WTC11 (cell line): ENCODE measurements at regions not wholly inside any gene's neighbourhood (a gene's known extent, or its start where the extent isn't known, plus 50 kb on each side); places are given as distances from the start of the nearest gene placed in this dataset.

Experiments
- ATAC-seq: fragments of 200-7000 bp; cut with Tn5 transposase; 2 replicates; pipeline ENCODE4 v1.10.0; 2021; ENCODE audit warnings: mild to moderate bottlenecking, moderate library complexity
- CTCF ChIA-PET: fragments of 300-600 bp; sonication (Branson Sonifier 250); formaldehyde crosslinking; loops from one replicate; lab custom pipeline; 2021; ENCODE audit warnings: antibody characterized with exemption; lab: Charles Lee
- POLR2A ChIA-PET: fragments of 350-600 bp; sonication (Branson Sonifier 250); formaldehyde crosslinking; loops from one replicate; lab custom pipeline; 2021; ENCODE audit warnings: antibody characterized with exemption; lab: Charles Lee
- DNase-seq: peaks from one replicate; pipeline ENCODE4 v3.0.0; 2021; ENCODE audit warnings: low spot score
- H3K27ac Mint-ChIP-seq: 2 replicates; pipeline ENCODE4 v1.8.0; 2021; ENCODE audit warnings: mixed read lengths
- H3K27me3 Mint-ChIP-seq: 2 replicates; pipeline ENCODE4 v1.8.0; 2021; ENCODE audit warnings: low read depth, mild to moderate bottlenecking, moderate library complexity, mixed read lengths
- H3K36me3 Mint-ChIP-seq: 2 replicates; pipeline ENCODE4 v1.8.0; 2021; ENCODE audit warnings: mixed read lengths
- H3K4me1 Mint-ChIP-seq: 2 replicates; pipeline ENCODE4 v1.8.0; 2022; ENCODE audit warnings: mixed read lengths
- H3K4me3 Mint-ChIP-seq: 2 replicates; pipeline ENCODE4 v1.8.0; 2021; ENCODE audit warnings: mild to moderate bottlenecking, moderate library complexity, mixed read lengths
- H3K9me3 Mint-ChIP-seq: 2 replicates; pipeline ENCODE4 v1.8.0; 2021; ENCODE audit warnings: mixed read lengths
- ATF2 ChIP-seq: sonication (generic); formaldehyde crosslinking; IDR thresholded peaks from 2 replicates; pipeline ENCODE4 v1.8.1; 2022; ENCODE audit warnings: low read depth, missing genetic modification reagents, borderline replicate concordance
- CDX4 ChIP-seq: fragments of 250-450 bp; sonication (Bioruptor Pico); IDR thresholded peaks from 2 replicates; pipeline ENCODE4 v1.9.0; 2021; ENCODE audit warnings: moderate library complexity, mild to moderate bottlenecking, inconsistent platforms, borderline replicate concordance
- CTCF ChIP-seq: fragments of 200-600 bp; IDR thresholded peaks from 2 replicates; pipeline ENCODE4 v1.8.0; 2022; ENCODE audit warnings: antibody characterized with exemption
- EMX1 ChIP-seq: fragments of 250-450 bp; sonication (Bioruptor Pico); IDR thresholded peaks from 2 replicates; pipeline ENCODE4 v1.8.0; 2021; ENCODE audit warnings: mild to moderate bottlenecking
- ESRRA ChIP-seq: sonication (generic); formaldehyde crosslinking; IDR thresholded peaks from 2 replicates; pipeline ENCODE4 v1.8.1; 2022; ENCODE audit warnings: mild to moderate bottlenecking, missing genetic modification reagents, borderline replicate concordance
- FOXK1 ChIP-seq: sonication (generic); formaldehyde crosslinking; IDR thresholded peaks from 2 replicates; pipeline ENCODE4 v1.8.0; 2022; ENCODE audit warnings: mild to moderate bottlenecking, moderate library complexity, missing genetic modification reagents
- GRHL2 ChIP-seq: fragments of 250-450 bp; sonication (Bioruptor Pico); IDR thresholded peaks from 2 replicates; pipeline ENCODE4 v1.8.0; 2022; ENCODE audit warnings: mild to moderate bottlenecking, moderate library complexity; ENCODE audit not compliant: insufficient replicate concordance, severe bottlenecking
- KAT7 ChIP-seq: sonication (generic); formaldehyde crosslinking; IDR thresholded peaks from 2 replicates; pipeline ENCODE4 v1.8.1; 2023; ENCODE audit warnings: missing genetic modification reagents, mild to moderate bottlenecking, borderline replicate concordance
- NFATC4 ChIP-seq: fragments of 250-450 bp; sonication (Bioruptor Pico); IDR thresholded peaks from 2 replicates; pipeline ENCODE4 v1.9.0; 2021; ENCODE audit warnings: mild to moderate bottlenecking
- NFYB ChIP-seq: sonication (generic); formaldehyde crosslinking; conservative IDR thresholded peaks from 2 replicates; pipeline ENCODE4 v1.8.0; 2022; ENCODE audit warnings: low read depth, missing genetic modification reagents
- PREB ChIP-seq: sonication (generic); formaldehyde crosslinking; IDR thresholded peaks from 2 replicates; pipeline ENCODE4 v1.8.1; 2022; ENCODE audit warnings: mild to moderate bottlenecking, missing genetic modification reagents, moderate library complexity, borderline replicate concordance
- SMAD3 ChIP-seq: sonication (generic); formaldehyde crosslinking; IDR thresholded peaks from 2 replicates; pipeline ENCODE4 v1.8.0; 2022; ENCODE audit warnings: missing genetic modification reagents, mild to moderate bottlenecking, borderline replicate concordance
- STAT6 ChIP-seq: sonication (generic); formaldehyde crosslinking; conservative IDR thresholded peaks from 2 replicates; pipeline ENCODE4 v1.8.1; 2023; ENCODE audit warnings: mild to moderate bottlenecking, low read depth, missing genetic modification reagents, moderate library complexity
- ZNF138 ChIP-seq: sonication (generic); formaldehyde crosslinking; conservative IDR thresholded peaks from 2 replicates; pipeline ENCODE4 v1.8.1; 2022; ENCODE audit warnings: mild to moderate bottlenecking, moderate library complexity, missing genetic modification reagents
- ZNF263 ChIP-seq: sonication (generic); formaldehyde crosslinking; IDR thresholded peaks from 2 replicates; pipeline ENCODE4 v1.8.1; 2022; ENCODE audit warnings: low read depth, mild to moderate bottlenecking, moderate library complexity, missing genetic modification reagents

DNA sequence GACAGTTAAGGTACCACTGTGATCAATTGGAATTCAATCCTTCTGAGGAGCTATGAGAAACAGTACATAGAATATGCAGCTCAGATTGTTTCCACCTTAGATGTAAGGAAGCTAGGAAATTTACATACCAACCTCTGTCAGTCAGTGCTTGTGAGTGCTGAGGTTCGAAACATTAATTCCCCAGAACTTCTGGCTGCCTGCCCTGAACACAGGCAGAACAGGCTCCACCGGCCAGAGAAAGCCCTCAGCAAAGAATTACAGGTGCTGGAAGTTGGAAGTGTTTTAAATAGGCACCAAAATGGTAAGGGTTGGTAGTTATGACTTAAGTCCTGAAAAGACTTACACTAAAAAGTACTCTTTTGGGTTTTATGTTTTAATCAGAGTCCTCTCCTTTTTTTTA lies 651.8 kb downstream of the C4orf33 start (continued):
- no peak for TF ChIP-seq FOXK1 (CRISPR knock-in tag)
- no peak for TF ChIP-seq KAT7
- TF ChIP-seq ZNF263 = no peak
- TF ChIP-seq, all 79 proteins: peak for 0

DNA sequence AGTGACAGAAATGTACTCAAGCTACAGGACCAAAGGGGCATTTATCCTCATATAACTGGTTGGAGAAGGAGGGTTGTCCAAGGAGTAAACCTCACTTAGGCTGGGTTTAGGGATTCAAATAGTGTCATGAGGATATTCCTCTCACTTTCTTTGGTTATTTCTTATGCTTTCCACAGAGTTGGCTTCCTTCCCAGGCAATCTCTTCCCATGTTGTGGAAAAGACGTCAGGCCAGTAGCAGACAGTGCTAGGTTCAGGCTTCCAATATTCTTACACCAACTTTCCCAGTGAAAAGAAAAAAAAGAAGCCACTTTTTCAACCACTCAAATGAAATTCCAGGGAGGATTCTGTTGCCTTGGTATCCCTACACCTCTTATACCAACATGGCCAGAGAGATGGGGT lies 653.0 kb downstream of the C4orf33 start:
- ChIA-PET CTCF (no interaction called here), POLR2A (no interaction called here)
- Mint-ChIP-seq H3K27me3 (no peaks in the 10 kb centered on the region), H3K4me1 (peaks cover 12% of the 10 kb centered on the region), H3K27ac (no peak overlapping the region), H3K36me3 (peaks cover 5% of the 10 kb centered on the region; the same call in 1 of the 2 replicates), H3K4me3 (no peak overlapping the region), H3K9me3 (peaks cover 5% of the 10 kb centered on the region)
- no peak for DNase-seq
- no peak for ATAC-seq
- no peak for TF ChIP-seq SMAD3
- TF ChIP-seq NFATC4 (CRISPR knock-in tag) = no peak
- TF ChIP-seq STAT6 (CRISPR knock-in tag) = no peak
- TF ChIP-seq CDX4 (CRISPR knock-in tag) = no peak
- no peak for TF ChIP-seq ESRRA (CRISPR knock-in tag)
- TF ChIP-seq PREB (CRISPR knock-in tag) = no peak
- no peak for TF ChIP-seq GRHL2 (CRISPR knock-in tag)
- TF ChIP-seq NFYB (CRISPR knock-in tag) = no peak
- TF ChIP-seq ZNF138 (CRISPR knock-in tag) = no peak

DNA sequence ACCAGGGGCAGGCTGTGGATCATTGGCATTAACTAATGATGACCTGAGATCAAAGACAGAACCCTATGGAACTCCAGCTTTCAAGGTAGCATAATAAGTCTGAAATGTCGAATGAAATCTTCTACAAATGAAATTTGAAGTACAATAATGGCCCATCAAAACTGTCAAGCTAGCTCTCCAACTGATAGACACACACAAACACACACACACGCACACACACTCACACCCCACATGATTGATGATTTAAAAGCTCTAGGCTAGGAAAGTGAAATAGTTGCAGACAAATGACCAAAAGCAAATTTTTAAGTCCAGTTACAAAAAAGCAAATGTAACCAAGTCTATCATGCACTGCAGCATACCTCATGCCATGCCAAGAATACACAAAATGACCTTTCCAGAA lies 655.7 kb downstream of the C4orf33 start:
- no peak for TF ChIP-seq ATF2 (CRISPR knock-in tag)
- no peak for TF ChIP-seq EMX1 (CRISPR knock-in tag)
- no peak for TF ChIP-seq CTCF
- ChIA-PET CTCF (no interaction called here), POLR2A (no interaction called here)
- no peak overlapping the region for H3K27ac Mint-ChIP-seq
- H3K4me1 Mint-ChIP-seq = peaks cover 12% of the 10 kb centered on the region
- no peaks in the 10 kb centered on the region for H3K27me3 Mint-ChIP-seq
- DNase-seq (no peak), ATAC-seq (no peak)
- no peak overlapping the region for H3K4me3 Mint-ChIP-seq
- no peaks in the 10 kb centered on the region for H3K9me3 Mint-ChIP-seq
- no peaks in the 10 kb centered on the region for H3K36me3 Mint-ChIP-seq
